Erythroblast (primary cell): ENCODE measurements at regions not wholly inside any gene's neighbourhood (a gene's known extent, or its start where the extent isn't known, plus 50 kb on each side); places are given as distances from the start of the nearest gene placed in this dataset.

Source experiments
- GATA1 ChIP-seq: IDR thresholded peaks from 2 replicates; pipeline ENCODE4 v1.6.1; 2011; ENCODE audit warnings: low read depth, mild to moderate bottlenecking, control low read depth, low read length, moderate library complexity
- POLR2A ChIP-seq: IDR thresholded peaks from 2 replicates; pipeline ENCODE4 v1.6.1; 2011; ENCODE audit warnings: mild to moderate bottlenecking, low read length

DNA sequence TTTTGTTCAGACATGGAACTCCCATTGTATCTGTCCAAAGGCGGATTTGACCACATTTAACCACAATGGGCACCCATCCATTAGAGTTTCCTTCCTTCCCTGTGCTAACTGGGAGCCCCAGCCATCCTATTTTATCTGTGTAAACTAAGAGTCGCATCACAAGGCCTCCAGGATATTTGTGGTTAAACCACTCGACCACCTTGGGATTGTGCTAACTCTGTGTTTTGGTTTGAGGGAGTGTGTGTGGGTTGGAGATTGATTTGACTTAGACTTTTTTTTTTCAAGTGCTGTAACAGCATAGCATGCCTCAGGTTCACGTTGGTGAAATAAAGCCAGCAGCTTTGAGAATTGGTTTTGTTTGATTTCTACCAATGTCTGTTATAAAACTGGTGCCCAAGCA, 100.4 kb upstream of the TP63 start:
- no peak for TF ChIP-seq POLR2A
- no peak for TF ChIP-seq GATA1
